IPS-18a (cell line): ENCODE measurements at regions not wholly inside any gene's neighbourhood (a gene's known extent, or its start where the extent isn't known, plus 50 kb on each side); places are given as distances from the start of the nearest gene placed in this dataset.

Experiments
- H3K27ac ChIP-seq: one replicate; pipeline ENCODE4 v1.5.1; 2013; ENCODE audit warnings: low read length
- H3K27me3 ChIP-seq: one replicate; pipeline ENCODE4 v1.6.1; 2013; ENCODE audit warnings: mild to moderate bottlenecking, low read length; ENCODE audit not compliant: control insufficient read depth, insufficient read depth
- H3K36me3 ChIP-seq: one replicate; pipeline ENCODE4 v1.6.1; 2013; ENCODE audit warnings: low read depth, low read length; ENCODE audit not compliant: control insufficient read depth
- H3K4me1 ChIP-seq: one replicate; pipeline ENCODE4 v1.6.1; 2013; ENCODE audit warnings: low read depth, low read length; ENCODE audit not compliant: control insufficient read depth
- H3K4me3 ChIP-seq: one replicate; pipeline ENCODE4 v1.5.1; 2013; ENCODE audit warnings: low read length
- H3K9ac ChIP-seq: one replicate; pipeline ENCODE4 v1.6.1; 2013; ENCODE audit warnings: mild to moderate bottlenecking, low read length, moderate library complexity
- H3K9me3 ChIP-seq: one replicate; pipeline ENCODE4 v1.6.1; 2013; ENCODE audit warnings: low read depth, low read length; ENCODE audit not compliant: control insufficient read depth

DNA sequence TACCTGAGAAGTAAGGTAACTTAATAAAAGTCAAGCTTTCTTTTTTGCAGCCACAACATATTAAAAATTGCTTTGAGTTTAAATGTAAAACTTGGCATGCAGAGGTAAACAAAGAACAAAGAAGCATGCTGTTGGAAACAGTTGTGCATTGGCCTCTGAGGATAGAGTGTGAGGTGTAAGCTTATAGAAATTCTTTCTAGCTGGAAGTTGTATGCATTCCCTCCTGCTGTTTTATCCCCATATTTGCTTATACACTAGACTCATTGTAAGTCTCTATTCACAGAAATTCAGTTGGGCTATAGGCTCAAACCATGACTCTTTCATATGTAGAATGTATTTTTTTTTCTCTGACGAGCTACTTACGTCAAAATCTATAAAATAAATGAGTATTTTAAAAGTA lies 316.3 kb downstream of the SLC6A15 start:
- no peaks in the 10 kb centered on the region for H3K36me3 ChIP-seq
- H3K4me3 ChIP-seq = no peak overlapping the region
- no peak overlapping the region for H3K9ac ChIP-seq
- peaks cover 14% of the 10 kb centered on the region for H3K4me1 ChIP-seq
- H3K9me3 ChIP-seq = no peaks in the 10 kb centered on the region
- H3K27ac ChIP-seq = no peak overlapping the region
- H3K27me3 ChIP-seq = no peaks in the 10 kb centered on the region

DNA sequence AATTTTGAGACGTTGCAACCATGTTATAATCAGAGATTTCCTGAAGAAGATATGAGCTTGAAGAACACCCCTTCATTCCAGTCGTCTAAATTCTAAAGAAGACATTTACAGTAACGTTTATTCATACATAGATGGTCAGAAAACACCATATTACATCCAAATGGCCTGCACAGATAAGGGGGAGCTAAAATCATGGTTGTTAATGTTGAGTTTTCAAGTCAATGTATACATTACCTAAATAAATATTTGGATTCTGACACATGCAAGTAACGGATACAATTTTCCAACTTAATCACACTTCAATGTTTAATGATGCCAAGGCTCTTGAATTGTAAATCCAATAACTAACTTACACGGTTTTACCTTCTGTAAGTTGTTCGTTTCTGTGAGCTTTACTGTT lies 318.4 kb downstream of the SLC6A15 start:
- H3K4me3 ChIP-seq = no peak overlapping the region
- peaks cover 11% of the 10 kb centered on the region for H3K4me1 ChIP-seq
- no peak overlapping the region for H3K9ac ChIP-seq
- no peak overlapping the region for H3K27ac ChIP-seq
- H3K36me3 ChIP-seq = no peaks in the 10 kb centered on the region
- no peaks in the 10 kb centered on the region for H3K9me3 ChIP-seq
- no peaks in the 10 kb centered on the region for H3K27me3 ChIP-seq

DNA sequence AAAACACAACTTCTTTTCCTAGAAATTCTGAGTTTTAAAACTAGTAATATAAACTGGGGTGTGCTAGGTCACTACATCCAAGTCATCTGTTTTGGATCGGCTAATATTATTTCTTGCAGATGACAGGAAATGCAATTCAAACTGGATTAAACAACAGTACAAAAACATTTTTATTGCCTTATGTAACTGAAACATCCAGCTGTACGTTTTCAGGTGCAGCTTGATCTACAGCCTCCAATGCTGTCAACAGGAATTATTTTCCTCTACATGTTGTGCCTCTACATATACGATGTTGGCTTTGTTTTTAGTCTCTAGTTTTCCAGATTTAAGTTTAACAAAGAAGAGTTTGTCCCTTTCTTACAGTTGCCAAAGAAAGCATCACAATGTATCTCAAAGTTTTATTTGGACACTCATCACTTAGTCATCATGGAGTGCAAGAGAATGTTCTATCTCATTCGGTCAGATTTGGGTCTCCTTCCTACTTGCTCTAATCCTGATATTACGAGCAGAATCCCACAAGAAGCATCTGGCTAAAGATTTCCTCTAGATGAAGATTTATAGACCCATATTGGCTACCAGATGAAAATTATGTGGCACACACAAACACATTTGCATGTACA lies 326.7 kb downstream of the SLC6A15 start:
- H3K27me3 ChIP-seq = no peaks in the 10 kb centered on the region
- no peaks in the 10 kb centered on the region for H3K36me3 ChIP-seq

DNA sequence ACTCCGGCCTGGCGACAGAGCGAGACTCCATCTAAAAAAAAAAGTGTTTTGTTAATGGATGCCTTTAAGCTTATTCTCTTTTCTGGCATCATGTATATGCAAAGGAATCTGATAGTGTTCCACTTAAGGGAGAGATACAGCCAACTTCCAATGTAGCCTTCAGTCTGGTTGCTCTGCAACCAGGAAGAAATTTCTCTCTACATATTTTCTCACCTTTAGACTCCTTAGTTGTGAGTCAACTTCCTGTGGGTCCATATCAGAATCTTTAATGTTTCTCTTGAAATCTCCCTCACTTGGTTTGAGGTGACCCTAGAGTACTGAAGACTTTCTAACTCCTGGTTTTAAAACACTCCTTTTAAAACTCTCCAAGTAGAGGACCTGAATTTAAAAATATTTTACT lies 340.4 kb downstream of the SLC6A15 start:
- H3K4me3 ChIP-seq = no peak overlapping the region
- no peaks in the 10 kb centered on the region for H3K27me3 ChIP-seq
- no peaks in the 10 kb centered on the region for H3K4me1 ChIP-seq
- H3K9ac ChIP-seq = no peak overlapping the region
- no peak overlapping the region for H3K27ac ChIP-seq
- peaks cover 2% of the 10 kb centered on the region for H3K9me3 ChIP-seq
- no peaks in the 10 kb centered on the region for H3K36me3 ChIP-seq

More for the DNA sequence above, 326.7 kb downstream of the SLC6A15 start:
- Histone ChIP-seq H3K4me3 (no peak overlapping the region), H3K4me1 (no peaks in the 10 kb centered on the region), H3K9me3 (no peaks in the 10 kb centered on the region), H3K27ac (no peak overlapping the region), H3K9ac (no peak overlapping the region)

DNA sequence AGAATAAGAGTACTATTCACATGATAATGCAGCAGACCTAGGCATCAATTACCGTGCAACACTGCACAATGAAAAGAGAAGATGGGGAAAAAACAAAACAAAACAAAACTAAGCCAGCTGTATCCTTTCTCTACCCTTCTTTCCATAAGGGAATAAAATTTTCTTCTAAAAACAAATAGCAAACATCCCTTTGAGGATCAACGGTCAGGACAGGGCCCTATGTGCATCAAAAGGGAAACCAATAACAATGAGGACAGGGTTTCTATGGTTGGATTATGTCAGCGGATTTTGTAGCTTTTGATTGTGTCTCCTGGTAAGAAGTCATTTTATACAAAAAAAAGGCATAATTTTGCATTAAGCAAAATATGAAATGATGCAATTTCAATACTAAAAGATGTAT lies 350.3 kb downstream of the SLC6A15 start:
- H3K4me1 ChIP-seq = peaks cover 5% of the 10 kb centered on the region
- H3K27me3 ChIP-seq = no peaks in the 10 kb centered on the region
- no peaks in the 10 kb centered on the region for H3K9me3 ChIP-seq
- no peaks in the 10 kb centered on the region for H3K36me3 ChIP-seq
- H3K9ac ChIP-seq = no peak overlapping the region
- no peak overlapping the region for H3K27ac ChIP-seq
- no peak overlapping the region for H3K4me3 ChIP-seq

DNA sequence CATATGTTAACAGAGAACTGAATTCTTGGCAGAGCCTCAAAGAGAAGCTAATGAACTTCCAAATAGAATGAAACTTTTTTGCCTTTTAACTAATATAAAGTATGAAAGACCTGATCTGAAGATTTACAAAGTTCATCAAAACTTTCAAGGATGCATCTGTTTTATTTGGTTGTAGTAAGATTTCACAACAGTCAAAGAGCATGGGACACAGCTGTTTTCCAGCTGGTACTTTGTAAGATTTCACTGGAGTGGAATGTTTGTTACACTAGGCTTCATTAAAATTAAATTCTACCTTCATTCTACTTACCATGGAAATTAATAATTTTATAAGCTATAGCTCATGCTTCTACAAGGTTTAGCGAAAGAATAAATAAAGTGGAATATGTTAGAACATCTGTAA lies 351.2 kb downstream of the SLC6A15 start:
- no peaks in the 10 kb centered on the region for H3K27me3 ChIP-seq
- H3K36me3 ChIP-seq = no peaks in the 10 kb centered on the region
- H3K4me3 ChIP-seq = no peak overlapping the region
- H3K9me3 ChIP-seq = no peaks in the 10 kb centered on the region
- H3K27ac ChIP-seq = no peak overlapping the region
- H3K9ac ChIP-seq = no peak overlapping the region
- H3K4me1 ChIP-seq = peaks cover 5% of the 10 kb centered on the region

DNA sequence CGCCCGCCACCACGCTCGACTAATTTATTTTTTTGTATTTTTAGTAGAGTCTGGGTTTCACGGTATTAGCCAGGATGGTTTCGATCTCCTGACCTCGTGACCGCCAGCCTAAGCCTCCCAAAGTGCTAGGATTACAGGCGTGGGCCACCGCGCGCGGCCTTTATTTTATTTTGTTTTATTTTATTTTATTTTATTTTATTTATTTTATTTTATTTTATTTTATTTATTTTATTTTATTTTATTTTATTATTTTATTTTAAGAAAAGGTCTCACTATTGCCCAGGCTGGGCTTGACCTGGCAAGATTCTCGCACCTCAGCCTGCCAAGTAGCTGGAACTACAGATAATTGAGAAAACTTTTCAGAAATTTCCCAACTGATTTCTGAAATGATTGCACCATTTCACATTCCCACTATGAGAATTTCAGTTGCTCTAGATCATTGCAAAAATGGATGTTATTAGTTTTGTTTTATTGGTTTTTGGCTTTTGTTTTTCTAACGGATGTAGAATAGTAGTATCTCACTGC lies 358.3 kb downstream of the SLC6A15 start:
- Histone ChIP-seq H3K36me3 (no peaks in the 10 kb centered on the region), H3K4me3 (no peak overlapping the region), H3K27ac (no peak overlapping the region), H3K9ac (no peak overlapping the region), H3K4me1 (no peaks in the 10 kb centered on the region), H3K27me3 (no peaks in the 10 kb centered on the region), H3K9me3 (no peaks in the 10 kb centered on the region)

DNA sequence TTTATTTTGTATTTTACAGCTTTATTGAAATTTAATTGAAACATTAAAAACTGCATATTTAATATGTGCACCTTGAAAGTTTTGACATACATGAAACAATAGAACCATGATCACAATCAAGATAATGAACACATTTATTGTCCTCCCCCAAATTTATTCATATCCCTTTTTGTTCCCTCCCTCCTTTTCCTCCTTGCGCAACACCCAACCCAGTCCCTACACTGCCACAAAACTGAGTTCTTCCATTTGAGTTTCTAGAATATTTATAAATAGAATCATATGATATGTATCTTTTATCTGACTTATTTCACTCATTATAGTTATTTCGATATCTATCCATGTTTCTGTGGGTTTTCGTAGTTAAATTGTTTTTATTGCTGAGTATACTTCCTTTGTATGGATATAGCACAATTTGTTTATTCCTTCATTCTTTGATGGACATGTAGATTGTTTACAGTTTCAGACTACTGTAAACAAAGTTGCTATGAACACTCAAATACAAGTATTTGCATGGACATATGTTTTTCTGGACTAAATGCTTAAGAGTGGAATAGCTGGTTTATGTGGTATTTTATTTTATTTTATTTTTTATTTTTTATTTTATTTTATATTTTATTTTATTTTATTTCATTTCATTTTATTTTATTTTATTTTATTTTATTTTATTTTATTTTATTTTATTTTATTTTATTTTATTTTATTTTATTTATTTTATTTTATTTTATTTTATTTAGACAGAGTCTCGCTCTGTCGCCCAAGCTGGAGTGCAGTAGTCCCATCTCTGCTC lies 359.1 kb downstream of the SLC6A15 start:
- H3K36me3 ChIP-seq = no peaks in the 10 kb centered on the region
- H3K27me3 ChIP-seq = no peaks in the 10 kb centered on the region
- H3K4me1 ChIP-seq = no peaks in the 10 kb centered on the region
- H3K9me3 ChIP-seq = no peaks in the 10 kb centered on the region
- H3K4me3 ChIP-seq = no peak overlapping the region
- no peak overlapping the region for H3K27ac ChIP-seq
- no peak overlapping the region for H3K9ac ChIP-seq

DNA sequence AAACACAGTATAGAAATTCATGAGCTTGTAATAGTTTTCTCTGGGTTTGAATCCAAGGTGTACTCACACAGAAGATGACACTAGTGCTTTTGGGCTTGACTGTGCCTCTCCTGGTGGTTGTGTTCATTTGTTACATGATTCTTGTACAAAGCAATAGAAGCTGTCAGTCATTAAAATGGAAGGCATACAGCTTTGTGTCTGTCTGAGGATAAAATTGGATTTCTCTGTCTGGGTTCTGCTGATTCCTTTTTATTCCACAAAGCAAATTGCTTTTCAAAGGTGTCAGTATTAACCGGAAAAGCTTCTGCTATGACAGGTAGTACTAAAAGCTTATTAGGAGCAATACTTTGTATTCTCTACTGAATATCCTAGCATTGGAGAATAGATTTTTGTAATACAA lies 361.2 kb downstream of the SLC6A15 start:
- H3K27ac ChIP-seq = no peak overlapping the region
- H3K36me3 ChIP-seq = no peaks in the 10 kb centered on the region
- no peak overlapping the region for H3K9ac ChIP-seq
- no peaks in the 10 kb centered on the region for H3K4me1 ChIP-seq
- H3K27me3 ChIP-seq = no peaks in the 10 kb centered on the region
- H3K9me3 ChIP-seq = no peaks in the 10 kb centered on the region
- no peak overlapping the region for H3K4me3 ChIP-seq

DNA sequence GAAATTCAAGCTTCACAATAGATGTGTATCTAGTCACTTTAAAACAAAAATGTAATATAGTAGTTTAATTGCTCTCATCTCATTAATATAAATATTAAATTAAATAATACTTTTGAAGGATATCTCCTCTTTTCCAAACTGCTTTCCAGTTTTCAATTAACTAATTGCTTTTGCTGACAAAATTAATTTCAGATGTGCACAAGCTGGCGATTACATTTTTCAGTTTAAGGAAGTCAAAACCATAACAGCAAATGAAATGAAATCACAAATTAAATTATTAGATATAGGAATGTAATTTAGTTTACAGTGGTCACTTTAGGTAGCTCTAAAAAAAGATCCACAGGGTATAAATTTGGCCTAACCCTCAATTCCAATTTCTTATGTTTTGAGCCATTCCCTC lies 362.1 kb downstream of the SLC6A15 start:
- Histone ChIP-seq H3K9ac (no peak overlapping the region), H3K36me3 (no peaks in the 10 kb centered on the region), H3K9me3 (no peaks in the 10 kb centered on the region), H3K4me3 (no peak overlapping the region), H3K27ac (no peak overlapping the region), H3K4me1 (no peaks in the 10 kb centered on the region), H3K27me3 (no peaks in the 10 kb centered on the region)

DNA sequence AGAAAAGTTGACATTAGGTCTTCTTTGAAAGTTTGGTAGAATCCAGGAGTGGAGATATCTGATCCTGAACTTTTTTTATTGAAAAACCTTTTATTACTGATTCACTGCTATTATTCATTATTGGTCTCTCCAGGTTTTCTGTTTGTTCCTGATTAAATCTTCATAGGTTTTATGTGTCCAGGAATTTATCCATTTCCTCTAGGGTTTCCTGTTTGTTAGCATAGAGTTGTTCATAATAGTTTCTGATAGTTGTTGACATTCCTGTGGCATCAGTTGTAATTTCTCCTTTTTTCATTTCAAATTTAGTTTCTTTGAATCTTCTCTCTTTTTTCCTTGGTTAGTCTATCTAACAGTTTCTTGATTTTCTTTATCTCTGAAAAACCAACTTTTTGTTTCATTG lies 370.3 kb downstream of the SLC6A15 start:
- H3K4me3 ChIP-seq = no peak overlapping the region

DNA sequence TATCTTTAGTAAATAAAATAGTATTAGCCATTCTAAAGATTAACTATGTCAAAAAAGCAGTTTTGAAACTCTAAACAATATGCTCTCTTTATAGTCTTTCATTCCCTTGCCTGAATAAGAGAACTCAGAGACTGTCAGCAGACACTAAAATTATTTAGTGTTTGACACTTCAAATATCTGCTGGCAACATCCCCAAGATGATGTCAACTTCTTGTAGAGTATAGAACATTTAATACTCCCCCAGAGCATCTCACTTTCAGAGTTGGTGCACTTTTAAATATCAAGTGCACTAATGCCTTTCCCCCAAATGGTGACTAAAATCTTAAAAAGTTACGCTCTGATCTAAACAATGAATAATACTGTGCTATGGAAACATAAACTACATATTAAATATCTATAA lies 374.9 kb downstream of the SLC6A15 start:
- H3K27ac ChIP-seq = no peak overlapping the region
- no peak overlapping the region for H3K4me3 ChIP-seq
- no peaks in the 10 kb centered on the region for H3K4me1 ChIP-seq
- H3K36me3 ChIP-seq = no peaks in the 10 kb centered on the region
- no peak overlapping the region for H3K9ac ChIP-seq
- H3K27me3 ChIP-seq = no peaks in the 10 kb centered on the region
- H3K9me3 ChIP-seq = no peaks in the 10 kb centered on the region

More for the DNA sequence above, 370.3 kb downstream of the SLC6A15 start:
- H3K36me3 ChIP-seq = no peaks in the 10 kb centered on the region
- H3K27ac ChIP-seq = no peak overlapping the region
- no peak overlapping the region for H3K9ac ChIP-seq
- H3K4me1 ChIP-seq = no peaks in the 10 kb centered on the region
- no peaks in the 10 kb centered on the region for H3K27me3 ChIP-seq
- no peaks in the 10 kb centered on the region for H3K9me3 ChIP-seq
